SH-SY5Y (cell line): ENCODE measurements at regions not wholly inside any gene's neighbourhood (a gene's known extent, or its start where the extent isn't known, plus 50 kb on each side); places are given as distances from the start of the nearest gene placed in this dataset.

Experiments used
- GATA2 ChIP-seq: IDR thresholded peaks from 2 replicates; pipeline ENCODE4 v1.6.1; 2011; ENCODE audit warnings: mild to moderate bottlenecking, low read depth, low read length
- GATA3 ChIP-seq: IDR thresholded peaks from 2 replicates; pipeline ENCODE4 v1.6.1; 2011; ENCODE audit warnings: low read depth, mild to moderate bottlenecking, low read length, moderate library complexity

DNA sequence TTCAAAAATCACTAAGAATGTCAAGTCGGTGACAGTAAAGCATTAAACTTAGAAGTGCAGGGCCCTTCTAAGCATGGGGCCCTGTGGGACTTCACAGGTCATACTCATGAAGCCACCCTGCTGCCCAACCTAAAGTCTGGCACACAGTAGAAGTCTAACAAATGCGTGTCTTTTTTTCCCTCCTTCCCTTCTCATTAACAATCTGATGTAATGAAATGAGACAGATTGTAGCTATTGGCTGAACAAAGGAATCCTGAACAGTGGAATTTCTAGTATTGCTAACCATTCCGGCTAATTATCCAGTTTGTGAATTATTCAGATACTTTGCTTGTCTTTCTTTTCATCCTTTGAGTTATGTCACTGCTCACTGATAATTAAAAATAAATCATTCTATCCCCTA is 369.9 kb downstream of the WDR11 start:
- TF ChIP-seq GATA3 (no peak), GATA2 (no peak)
